GM12874 (cell line): ENCODE measurements at regions not wholly inside any gene's neighbourhood (a gene's known extent, or its start where the extent isn't known, plus 50 kb on each side); places are given as distances from the start of the nearest gene placed in this dataset.

Experiments used
- TF ChIP-seq, protein P1 (sequence below): IDR thresholded peaks from 2 replicates; pipeline ENCODE4 v1.5.1; 2011; ENCODE audit warnings: low read depth, mild to moderate bottlenecking, control low read depth, low read length, moderate library complexity; ENCODE audit not compliant: insufficient read depth

DNA sequence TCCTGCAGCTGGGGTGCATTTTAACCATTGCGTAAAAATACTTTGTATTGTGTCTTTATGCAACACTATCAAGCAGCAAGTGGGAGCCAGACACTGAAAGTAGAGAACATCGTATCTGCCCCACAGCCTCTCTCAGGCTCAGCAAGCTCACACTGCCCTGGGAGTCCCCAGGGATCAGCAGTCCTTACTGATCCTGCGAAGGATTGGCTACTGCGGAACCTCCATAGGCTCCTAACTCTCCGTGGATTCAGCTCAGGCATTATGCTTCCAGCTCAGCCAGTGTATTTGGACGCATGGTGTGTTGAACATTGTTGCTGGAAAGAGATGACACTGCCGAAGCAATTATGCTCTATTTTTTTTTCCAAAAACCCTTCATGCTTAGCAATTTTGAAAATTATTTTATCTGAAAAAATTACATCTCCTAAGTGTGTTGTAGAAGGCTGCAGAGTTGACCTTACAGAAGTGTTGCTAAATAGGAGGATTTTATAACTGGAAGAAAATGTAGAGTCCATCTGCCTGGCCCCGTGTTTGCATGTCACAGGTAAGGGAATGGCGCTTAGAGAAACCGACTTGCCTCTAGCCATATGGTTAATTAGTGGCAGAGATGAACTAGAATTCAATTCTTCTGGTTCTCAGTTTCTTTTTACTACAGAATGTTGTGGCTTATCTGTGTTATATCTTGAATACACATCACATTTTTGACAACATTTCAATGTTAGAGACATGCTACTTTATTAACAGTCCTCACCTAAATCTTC is 276.4 kb upstream of the COBL start:
- TF ChIP-seq, protein P1, sequence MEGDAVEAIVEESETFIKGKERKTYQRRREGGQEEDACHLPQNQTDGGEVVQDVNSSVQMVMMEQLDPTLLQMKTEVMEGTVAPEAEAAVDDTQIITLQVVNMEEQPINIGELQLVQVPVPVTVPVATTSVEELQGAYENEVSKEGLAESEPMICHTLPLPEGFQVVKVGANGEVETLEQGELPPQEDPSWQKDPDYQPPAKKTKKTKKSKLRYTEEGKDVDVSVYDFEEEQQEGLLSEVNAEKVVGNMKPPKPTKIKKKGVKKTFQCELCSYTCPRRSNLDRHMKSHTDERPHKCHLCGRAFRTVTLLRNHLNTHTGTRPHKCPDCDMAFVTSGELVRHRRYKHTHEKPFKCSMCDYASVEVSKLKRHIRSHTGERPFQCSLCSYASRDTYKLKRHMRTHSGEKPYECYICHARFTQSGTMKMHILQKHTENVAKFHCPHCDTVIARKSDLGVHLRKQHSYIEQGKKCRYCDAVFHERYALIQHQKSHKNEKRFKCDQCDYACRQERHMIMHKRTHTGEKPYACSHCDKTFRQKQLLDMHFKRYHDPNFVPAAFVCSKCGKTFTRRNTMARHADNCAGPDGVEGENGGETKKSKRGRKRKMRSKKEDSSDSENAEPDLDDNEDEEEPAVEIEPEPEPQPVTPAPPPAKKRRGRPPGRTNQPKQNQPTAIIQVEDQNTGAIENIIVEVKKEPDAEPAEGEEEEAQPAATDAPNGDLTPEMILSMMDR: no peak

DNA sequence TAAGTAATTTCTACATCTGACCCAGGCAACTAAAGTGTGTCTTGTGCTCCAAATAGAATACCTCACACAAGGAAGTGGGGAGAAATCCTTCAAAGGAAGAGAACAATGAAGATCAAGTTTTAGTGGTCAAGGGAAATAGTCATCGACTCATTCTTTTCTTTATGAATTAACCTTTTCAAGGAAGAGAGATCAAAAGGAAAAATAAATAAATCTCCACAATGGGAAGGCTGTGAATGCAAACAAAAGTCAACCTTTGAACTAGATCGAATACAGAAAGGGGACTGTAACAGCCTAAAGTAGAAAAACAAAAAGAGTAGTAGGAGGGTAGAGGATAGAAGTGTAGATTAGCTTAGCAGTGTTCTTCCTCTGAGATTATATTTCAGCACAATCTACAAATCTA is 274.6 kb upstream of the COBL start:
- TF ChIP-seq, protein P1: no peak

DNA sequence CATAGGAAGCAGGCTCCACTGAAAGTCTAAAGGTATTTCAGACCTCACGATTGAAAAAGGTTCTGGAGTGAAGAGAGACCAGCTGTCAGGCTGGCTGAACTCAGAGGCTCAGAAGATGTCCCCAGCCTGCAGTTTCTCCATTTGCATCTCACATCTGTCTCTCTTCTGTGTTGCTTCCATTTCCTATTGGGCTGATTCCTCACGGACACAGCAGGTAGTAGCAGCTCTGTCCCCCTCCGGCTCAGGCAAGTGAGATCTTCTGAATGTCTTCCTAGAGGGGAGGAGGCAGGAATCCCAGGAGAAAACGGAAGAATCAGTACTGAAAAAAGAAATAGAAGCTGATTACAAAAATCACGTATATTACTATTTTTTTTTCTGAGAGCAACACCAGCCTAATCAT is 274.1 kb upstream of the COBL start:
- TF ChIP-seq, protein P1: no peak

DNA sequence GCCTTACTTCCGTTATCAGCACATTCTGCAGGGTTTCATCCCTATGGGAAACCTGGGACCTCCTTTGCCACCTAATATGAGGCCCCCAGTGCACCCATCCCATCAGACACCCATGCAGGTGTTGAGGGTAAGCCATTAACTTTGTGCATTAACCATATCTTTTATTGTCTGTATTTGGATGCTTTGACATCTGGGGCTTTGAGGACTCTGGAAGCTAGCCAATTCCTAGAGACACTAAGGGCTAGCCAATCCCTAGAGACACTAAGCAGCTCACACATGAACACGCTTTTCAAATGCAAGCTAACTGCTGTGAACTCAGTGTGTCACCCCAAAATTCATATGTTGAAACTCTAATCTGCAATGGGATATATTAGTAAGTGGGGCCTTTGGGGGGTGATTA is 272.5 kb upstream of the COBL start:
- TF ChIP-seq, protein P1: no peak

DNA sequence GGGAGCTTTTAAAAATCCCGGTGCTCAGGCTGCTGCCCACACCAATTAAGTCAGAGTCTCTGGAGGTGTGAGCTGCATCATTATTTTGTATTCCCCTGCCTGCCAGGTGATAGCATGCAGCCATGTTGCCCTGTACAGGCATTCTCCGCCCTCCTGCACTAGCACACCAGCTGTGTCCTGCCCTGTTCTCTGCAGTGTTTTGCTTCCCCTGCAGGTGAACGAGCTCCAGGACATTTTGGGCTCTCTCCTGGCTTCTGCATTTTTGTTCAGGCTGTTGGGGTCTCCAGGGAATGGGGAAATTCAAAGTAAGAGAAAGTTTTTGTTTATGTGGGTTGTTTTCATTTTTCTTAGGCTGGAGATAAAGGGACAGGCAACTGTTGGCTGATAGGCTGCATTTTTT is 271.0 kb upstream of the COBL start:
- TF ChIP-seq, protein P1: no peak

DNA sequence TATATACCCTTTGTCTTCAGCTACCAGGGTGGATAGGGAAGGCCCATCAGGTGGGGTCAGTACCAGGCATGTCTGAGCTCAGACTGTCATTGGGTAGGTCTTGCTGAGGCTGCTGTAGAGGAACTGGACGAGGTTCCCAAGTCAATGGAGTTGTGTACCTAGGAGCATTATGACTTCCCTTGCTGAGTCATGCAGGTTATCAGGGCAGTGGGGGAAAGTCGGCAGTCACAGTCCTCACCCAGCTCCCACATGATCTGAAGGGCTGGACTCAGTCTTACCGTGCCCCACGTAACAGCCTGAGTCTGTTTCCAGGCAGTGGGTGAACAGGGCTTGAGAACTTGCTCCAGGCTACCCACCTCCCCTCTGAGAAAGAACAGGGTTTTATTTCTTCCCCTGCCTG is 260.8 kb upstream of the COBL start:
- TF ChIP-seq, protein P1: no peak

DNA sequence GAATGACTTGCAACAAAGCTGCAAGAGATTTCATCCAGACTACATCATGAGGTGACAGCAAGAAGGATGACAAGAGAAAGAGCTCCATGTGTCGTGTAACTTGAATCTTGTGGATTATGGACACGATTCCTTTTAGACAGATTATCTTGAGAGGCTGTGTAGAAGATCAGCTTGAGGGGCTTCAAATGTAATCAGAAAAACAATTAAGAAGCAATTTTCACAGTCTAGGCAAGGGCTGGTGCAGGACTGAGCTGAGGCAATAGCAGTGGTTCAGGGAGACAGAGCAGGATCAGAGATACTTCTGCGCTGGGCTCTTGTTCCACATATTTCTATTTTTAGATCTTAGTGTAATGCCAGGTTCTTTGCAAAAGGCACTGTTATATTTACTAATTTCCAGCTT is 253.0 kb upstream of the COBL start:
- TF ChIP-seq, protein P1: no peak
